HG03064 (cell line): ENCODE measurements at regions not wholly inside any gene's neighbourhood (a gene's known extent, or its start where the extent isn't known, plus 50 kb on each side); places are given as distances from the start of the nearest gene placed in this dataset.

Source experiments
- ATAC-seq: cut with Tn5 transposase; IDR thresholded peaks from one replicate; pipeline ENCODE4 v1.9.1; 2021; ENCODE audit warnings: low read depth; ENCODE audit not compliant: unreplicated experiment

DNA sequence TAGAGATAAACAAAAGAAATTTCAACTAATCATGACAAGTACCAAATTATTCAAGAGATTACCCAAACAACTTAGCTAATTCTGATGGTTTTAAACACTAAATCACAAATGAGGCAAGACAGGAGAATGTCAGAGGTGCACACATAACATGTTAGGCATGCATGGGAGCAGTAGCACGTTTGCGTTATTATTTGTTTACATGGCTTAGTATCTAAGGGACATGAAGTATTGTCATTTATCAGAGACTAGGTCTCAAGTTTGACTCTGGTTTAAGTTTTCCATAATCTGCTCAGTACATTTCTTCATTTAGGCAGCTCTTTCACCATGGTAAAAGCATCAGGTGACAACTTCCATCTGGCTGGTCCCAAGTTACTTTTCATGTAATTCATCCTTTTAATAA, 244.1 kb upstream of the TNC start:
- no peak for ATAC-seq

DNA sequence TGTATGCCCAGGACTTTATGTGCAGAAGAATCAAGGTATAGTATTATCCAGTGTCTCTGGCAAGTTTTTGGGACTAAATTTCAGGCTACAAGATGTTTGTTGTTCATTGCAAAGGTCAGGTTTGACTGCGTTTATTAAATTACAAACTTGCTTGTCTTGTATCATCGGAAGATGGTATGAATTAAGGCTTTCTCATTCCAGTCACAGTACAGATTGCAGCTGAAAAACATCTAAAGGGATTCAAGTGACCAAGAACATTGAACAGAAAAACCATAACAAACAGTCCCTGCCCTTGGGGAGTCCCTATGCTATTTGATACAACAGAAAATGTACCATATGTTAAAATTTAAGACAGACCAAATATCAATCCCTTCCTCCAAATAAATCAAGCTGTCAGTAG, 244.7 kb upstream of the TNC start:
- ATAC-seq: no peak

DNA sequence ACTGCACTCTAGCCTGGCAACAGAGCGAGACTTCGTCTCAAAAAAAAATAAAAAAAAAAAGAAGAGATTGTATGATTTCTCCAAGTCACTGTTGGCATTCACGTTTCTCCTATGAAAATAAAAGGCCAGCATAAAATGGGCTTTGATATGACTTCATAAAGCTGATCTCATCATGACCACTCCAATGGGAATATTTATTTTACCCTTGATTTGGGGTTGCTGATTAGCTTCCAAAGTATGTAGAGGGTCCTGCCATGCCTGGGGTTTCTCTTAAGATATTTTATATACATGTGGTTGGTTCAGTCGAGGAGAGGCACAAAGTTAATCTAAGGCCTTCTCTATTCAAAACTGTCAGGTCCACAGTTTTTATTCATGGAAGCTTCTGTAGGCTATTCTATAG, 247.0 kb upstream of the TNC start:
- ATAC-seq: no peak

DNA sequence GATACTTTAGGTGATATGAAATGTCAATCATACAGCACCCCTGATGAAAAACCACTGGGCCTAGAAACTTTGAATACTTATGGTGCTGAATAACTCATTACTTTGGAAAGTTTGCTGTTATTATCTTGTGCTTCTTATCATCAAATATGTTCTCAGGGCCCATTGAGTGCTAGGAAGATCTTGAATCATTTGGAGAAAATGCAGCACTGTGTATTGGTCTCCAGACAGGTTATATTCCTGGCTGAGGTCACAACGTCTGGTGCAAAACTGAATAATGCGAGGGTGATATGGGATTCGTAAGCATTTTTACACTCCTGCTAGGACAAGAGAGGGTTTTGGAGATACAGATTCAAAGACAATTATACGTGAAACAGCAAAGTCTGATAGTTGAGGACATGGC, 249.4 kb upstream of the TNC start:
- ATAC-seq: no peak

DNA sequence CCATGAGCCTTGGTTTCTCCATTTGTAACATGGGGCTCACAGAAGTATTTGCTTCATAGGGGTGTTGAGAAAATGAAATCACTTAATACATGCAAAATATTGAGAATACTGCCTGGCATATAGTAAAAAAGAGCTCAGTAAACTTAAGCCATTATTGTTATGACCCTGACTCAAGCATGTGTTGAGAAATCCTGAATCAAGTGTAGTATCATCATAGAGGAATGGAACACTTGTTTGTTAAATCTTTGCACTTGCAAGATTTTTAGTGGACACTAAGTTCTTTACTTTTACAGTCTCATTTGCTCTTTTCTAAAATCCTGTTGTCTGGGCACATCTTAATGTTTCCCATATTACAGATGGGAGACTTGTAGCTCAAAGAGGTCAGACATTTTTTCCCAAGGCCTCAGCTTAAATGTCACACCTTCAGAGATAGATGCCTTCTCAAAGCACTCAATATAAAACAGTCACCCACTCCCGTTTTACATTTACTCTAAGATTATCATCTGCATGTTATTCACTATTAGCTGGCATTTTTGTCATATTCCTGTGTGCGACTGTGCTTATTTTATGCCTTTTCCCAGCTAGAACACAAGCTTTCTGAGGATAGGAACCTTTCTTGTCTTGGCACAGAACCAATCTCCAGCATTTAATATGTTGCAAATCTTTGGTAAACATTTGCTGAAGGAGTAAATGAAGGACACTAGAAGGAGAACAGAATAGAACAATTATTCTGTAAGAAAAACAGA, 250.0 kb upstream of the TNC start:
- no peak for ATAC-seq

DNA sequence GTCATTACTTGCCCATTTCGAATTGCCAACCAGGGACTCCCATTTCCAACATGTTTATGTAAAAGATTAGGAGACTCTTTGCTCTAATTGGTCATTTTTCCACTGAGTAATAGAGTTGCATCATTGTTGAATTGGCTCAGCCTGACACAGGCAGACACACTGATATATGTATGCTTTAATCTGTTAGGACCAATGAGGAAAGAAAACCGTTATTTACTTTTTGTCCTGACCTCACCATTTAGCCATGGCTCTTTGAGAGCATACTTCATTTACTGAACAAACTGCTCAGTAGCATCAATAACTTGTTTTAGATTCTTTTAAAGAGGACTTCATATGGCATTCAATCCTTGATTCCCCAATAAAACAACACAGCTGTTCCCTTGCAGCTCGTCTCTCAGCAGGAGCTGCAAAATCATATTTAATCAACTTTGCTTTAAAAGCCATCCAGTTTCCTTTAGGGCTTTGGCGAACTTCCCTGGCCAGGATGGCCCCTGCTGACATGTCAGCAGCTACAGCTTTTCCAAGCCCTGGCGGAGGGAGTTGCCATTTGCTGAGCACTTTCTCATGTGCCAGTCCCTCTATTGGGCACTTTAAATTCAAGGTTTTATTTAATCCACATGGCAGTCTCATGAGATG, 251.5 kb upstream of the TNC start:
- ATAC-seq: no peak

DNA sequence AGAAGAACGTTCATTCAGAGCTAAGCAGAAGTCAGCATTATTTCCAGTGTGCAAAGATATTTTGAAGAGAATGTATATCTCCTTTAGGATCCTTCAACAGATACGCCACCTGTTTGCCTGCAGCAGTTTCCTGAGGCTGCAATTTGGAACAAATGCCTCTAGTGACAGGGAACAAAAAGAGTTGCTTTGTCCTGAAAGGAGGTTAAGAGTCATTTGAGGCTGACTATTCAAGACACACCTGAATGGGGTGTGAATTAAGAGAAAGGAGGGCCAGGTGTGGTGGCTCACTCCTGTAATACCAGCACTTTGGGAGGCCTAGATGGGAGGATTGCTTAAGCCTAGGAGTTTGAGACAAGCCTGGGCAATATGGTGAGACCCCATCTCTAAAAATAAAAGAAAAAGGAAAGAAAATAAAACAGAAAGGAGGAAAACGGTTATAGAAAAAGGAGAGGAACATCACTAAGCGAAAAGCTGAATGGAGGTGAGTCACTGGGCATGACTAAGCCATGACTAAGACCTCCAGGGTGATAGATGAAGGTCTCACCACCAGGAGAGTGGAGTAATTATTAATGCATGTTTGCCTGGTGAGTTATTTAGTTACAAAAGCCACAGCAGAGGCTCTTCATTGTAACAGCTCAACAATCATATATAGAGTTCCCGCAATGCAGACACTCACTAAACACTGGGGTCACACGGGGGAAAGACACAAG, 255.2 kb upstream of the TNC start:
- peak; percentile 92 for ATAC-seq

DNA sequence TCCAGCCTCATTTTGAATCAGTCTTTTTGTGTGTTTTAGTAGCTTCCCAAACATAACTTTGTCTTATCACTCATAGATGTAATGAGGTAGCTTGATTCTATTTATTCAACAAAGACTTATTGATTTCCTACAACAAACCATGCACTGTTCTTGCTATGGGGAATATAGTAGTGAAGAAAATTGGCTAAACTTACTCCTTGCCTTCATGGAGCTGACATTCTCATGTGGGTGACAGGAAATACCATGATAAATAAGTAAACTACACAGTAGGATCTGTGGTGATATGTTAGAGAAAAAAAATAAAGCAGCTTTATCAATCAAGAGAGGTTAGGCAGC, 255.7 kb upstream of the TNC start:
- ATAC-seq: no peak

DNA sequence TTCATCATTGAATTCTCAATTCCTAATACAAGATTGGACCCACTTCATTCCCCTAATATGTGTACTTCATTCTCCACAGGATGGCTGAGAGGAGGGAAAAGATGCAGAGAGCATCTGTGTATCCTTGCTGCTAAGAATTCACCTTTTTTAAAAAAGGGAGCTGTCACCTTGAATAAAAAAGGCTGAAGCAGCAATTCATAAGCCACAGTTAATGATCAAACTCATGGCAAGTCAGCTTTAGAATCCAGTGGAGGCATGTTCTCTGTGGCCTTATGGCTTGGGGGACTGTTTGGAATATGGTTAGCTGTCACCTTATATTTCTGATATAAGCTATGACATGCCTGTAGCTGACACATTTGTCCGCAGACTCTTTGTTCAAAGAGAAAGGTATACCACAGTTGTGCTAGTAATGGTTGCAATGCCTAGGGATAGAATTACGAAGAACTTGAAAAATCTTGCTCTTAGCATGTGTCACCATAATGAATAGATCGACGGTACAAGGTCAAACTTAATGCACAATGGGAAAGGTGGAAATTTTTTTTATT, 256.8 kb upstream of the TNC start:
- no peak for ATAC-seq

DNA sequence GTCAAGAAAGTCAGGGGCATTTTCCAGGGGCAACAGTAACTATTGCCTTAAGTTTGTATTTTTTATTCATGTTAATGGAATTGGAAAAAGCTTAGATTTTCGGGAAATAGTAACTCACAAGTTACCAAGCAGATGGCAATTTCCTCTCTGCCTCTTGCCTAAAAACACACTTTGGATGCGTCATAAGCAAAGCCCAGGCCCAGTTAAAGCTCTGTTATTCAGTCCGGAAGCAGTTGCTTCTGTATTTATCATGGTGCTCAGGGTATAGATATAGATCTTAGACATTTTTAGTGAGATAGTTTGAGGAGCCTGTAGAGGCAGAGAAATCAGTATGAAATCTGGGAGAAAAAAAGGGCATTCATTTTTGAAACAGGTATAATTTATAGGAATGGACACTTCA, 260.3 kb upstream of the TNC start:
- no peak for ATAC-seq

DNA sequence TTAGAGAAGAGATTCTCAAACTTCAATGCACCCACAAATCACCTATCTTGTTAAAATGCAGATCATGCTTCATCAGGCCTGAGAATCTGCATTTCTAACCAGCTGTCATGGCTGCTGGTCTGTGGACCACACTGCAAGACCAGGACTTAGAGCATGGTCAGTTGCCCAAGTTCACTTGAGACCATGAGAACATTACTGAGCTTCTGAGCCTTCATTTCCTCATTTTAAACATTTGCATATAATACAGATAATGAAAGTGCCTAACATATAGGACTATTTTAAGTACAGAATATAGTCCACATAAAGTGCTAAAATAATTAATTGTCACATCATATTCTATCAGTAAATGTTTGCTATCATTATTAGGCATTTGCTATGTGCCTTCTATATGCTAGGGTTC, 260.8 kb upstream of the TNC start:
- no peak for ATAC-seq

DNA sequence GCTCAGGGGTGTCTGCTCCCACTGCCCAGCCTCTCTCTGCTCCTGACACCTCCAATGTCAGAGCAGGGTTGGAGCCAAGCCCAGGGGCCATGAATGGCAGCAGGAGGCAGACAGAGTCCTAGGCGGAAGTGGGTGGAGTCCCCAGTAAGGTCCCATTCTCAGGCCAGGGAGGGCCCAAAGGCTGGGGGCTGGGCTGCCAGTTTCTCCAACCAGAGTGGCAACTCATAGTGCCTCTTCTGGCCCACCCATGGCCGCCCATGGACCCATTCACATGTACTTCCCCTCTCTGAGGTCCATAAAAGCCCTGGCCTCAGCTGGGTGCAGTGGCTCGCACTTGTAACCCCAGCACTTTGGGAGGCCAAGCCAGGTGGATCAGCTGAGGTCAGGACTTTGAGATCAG, 261.8 kb upstream of the TNC start:
- ATAC-seq: no peak

DNA sequence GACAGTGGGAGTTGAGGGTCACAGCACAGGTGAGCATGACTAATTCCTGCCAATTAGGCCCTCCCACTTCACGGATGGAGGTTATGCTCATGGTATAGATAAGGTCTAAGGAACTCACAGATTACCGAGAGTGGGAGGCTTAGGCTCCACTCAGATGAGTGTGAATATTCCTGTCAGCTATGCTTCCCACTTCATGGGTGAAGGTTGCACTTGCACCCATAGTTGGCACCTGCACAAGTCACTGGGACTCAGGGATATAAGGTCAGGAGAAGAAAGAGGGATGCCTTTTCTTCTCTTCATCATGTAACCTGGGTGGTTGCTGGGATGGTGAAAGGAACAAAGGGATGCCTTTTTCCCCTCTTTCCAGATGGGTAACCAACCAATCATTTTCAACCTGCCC, 264.9 kb upstream of the TNC start:
- no peak for ATAC-seq

DNA sequence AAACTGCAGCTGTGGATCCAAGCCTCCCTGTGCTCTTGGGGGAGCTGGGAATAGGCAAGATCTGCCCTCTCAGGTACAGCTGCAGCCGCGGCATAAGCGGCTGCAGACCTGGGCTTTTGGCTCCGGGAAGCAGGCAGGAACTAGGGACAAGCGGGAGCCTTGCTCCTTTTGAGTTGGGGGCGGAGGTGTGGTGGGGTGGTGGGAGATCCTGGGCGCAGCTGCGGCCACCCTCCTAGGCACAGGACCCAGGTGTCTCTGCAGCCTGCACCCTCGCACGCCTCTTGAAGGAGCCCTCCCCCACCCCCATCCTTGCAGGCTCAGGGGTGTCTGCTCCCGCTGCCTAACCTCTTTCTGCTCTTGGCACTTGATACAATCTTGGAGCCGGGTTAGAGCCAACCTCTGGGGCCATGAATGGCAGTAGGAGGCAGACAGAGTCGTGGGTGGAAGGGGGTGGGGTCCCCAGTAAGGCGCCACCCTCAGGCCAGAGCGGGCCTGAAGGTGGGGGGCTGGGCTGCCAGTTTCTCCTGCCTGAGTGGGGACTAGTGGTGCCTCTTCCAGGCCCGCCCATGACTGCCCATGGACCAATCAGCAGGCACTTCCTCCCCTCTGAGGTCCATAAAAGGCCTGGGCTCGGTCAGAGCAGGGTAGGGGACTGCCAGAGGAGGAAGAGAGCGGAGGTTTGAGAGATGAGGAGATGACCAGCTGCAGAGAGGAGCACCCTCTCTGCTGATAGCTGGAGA, 267.6 kb upstream of the TNC start:
- no peak for ATAC-seq

DNA sequence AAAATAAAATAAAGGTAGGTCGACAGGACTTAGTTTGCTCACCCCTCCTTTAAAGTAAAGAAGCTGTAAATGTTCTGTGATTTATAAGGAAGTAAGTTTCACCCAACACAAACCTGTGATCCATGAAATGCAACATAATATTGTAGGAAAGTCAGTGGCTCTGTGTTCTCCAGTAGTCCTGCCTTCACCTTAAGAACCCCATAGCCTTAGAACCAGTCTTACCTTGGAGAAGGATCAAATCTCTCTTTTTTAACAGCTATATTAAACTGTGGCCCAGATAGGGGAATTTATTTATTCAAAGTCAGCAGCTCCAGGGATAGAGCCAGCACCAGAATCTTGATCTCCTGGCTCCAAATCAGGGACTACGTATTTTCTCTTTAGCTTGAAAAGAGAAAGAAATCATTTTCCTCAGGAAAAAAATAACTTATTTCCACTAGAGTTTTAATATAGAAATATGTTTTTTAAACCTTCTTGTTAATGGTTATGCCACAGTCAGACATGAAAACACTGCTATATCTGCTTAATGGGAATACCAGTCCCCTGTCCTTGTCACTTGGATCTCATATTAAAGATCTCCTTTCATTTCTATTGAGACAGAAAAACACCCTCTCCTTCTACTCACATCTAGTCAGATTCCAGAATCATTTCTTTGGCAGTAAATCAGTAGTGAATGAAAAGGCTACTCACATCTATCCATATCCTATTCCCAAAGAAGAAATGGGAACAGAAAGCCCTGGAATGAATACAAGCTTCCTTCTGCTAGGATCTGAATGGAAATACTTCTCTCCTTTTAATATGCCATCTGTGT, 269.2 kb upstream of the TNC start:
- ATAC-seq: no peak

DNA sequence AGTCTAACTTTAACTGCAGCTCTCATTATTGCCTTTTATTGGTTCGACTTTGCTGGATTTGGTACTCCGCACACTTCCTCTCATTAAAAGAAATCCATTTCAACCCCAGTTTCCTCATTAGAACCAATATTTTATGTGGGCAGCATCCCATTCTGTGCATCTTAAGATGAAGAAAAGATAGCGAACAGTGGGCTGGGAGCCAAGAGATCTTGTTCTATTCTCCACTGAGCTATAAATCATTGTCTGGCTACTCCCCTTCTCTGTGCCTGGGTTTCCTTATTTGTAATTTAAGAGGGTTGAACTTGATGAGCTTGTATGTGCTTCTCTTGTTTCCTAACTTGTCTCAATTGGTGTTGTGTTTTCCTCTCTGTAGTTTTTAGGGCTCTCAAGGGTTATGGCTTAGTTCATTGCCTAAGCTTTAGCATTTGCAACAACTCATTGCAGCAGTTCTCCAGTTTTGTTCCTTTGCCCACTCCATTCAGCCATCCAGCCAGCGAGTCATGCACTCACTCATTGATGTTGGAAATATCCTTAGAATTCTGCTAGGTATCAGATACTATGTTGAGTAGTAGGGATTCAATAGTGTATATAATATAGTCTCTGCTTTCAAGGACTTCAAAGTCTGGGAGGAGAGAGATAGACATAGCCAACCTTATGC, 273.3 kb upstream of the TNC start:
- ATAC-seq: no peak

DNA sequence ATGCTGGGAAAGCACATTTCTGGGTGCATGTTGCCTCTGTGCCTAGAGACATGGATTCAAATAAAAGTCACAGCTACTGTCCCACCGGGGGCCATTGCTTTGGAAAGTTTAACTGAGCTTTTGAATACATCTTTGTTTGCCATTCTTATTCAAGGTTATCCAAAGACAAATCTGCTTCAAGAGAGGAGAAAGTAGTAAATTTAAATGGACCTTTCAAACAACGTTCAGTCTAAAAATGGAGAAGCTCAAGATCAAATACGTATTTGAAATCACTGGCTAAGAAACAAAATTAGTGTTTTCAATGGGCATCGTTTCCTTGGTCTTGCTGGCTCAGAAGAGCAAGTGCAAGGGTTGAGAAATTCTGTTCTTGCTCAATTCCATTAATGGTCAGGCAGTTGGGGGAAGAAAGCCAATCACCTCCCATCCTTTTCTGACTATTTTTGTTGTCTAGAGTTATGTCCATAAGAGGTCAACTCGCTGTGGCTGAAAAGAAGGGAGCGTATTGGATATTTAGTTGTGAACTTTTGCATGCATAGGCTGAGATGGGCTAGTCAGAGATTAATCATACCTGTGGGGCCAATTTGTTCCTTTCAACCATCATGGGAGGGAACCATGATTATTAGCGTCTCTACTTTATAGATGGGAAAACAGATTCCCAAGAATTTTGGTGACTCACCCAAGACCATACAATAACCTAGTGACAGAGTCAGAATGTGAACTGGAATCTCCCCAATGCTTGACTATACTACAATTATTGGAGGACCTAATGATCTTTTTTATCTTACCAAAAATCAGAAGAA, 276.2 kb upstream of the TNC start:
- no peak for ATAC-seq

DNA sequence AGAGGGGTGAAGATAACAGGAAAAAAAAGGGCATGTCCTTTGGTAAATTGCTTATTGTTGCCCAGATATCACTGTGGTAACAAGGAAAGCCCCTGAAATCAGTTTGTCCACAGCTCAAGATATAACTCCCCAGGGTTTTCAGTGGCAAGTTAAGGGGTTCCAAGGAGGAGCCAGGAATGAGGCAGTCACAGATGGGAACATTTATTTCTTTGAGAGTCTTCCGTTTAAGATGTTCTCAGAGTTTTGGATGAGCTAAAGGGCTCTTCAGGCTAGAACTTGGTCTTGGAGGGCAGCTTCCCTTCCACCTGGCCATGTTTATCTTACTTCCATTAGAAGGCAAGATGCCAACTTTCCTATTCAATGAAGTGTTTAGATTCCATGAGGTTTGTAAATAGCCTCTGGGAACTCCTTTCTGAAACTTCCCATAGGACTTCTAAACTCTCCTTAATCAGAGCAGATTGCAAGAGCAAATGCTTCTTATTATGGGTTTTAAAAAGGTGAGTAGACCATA, 277.6 kb upstream of the TNC start:
- ATAC-seq: no peak

DNA sequence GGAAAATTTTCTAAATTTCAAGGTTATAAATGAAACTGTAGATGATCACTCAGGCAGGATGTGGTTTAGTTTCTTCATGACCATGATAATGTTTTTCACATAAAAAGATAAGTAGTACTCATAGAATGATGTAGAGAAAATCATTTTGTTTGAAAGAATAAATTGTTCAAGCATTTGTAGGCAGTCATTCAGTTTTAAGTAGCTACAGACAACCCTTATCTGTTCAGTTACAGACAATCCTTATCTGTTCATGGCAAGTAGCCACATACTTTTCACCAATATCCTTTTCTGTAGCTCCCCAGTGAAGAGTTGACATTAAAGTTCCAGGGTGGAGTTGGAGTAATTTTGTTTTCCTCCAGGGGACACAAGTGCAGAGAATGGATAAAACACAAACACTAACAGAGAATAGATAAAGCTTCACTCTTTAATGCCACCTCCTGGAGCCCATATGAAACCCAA, 278.1 kb upstream of the TNC start:
- ATAC-seq: no peak
